GM12878 (cell line): ENCODE measurements at regions not wholly inside any gene's neighbourhood (a gene's known extent, or its start where the extent isn't known, plus 50 kb on each side); places are given as distances from the start of the nearest gene placed in this dataset.

ENCODE experiments used
- ATAC-seq: fragments of 200-7000 bp; cut with Tn5 transposase; 3 replicates; pipeline ENCODE4 v1.9.1; 2020; ENCODE audit warnings: mild to moderate bottlenecking, moderate library complexity
- BruUV-seq: library from RNA; stranded (reverse); fragments of 400-500 nt; replicated peaks from 2 replicates; lab custom pipeline; 2021; lab: Mats Ljungman, UMichigan
- CTCF ChIA-PET: fragments of 300-600 bp; sonication (Branson Sonifier 250); formaldehyde crosslinking; extraction: SDS; loops from one replicate; lab custom pipeline; 2021; ENCODE audit warnings: inconsistent platforms; lab: Yijun Ruan, JAX
- POLR2A ChIA-PET: fragments of 350-600 bp; formaldehyde crosslinking; extraction: SDS; loops from one replicate; lab custom pipeline; 2021; ENCODE audit warnings: inconsistent platforms; lab: Charles Lee
- RAD21 ChIA-PET: fragments of 300-600 bp; sonication (Branson Sonifier 250); formaldehyde crosslinking; loops from one replicate; lab custom pipeline; 2023; ENCODE audit warnings: antibody characterized with exemption; ENCODE audit not compliant: unreplicated experiment; lab: Charles Lee
- SMC1A ChIA-PET: fragments of 300-600 bp; sonication (Branson Sonifier 250); formaldehyde crosslinking; loops from one replicate; lab custom pipeline; 2023; ENCODE audit not compliant: unreplicated experiment, uncharacterized antibody; lab: Charles Lee
- DNase-seq: peaks from one replicate; pipeline ENCODE4 v3.0.0-alpha.2; 2011; ENCODE audit warnings: low read depth, low spot score
- FAIRE-seq: peaks from 3 replicates; lab custom pipeline; 2011; peaks lifted over from hg19 to GRCh38; lab: Jason Lieb, UNC
- H2AFZ ChIP-seq: 2 replicates; pipeline ENCODE4 v1.6.0; 2011; ENCODE audit warnings: low read depth, low read length, control low read depth; ENCODE audit not compliant: control insufficient read depth
- H3K27ac ChIP-seq: 2 replicates; pipeline ENCODE4 v1.5.1; 2011; ENCODE audit warnings: control low read depth; ENCODE audit not compliant: control insufficient read depth, insufficient read depth
- H3K27me3 ChIP-seq, 2 experiments: replicated peaks in 1 of 2; 2 replicates each; pipeline versions ENCODE4 v1.6.0 to v1.6.1; 2011; ENCODE audit warnings: low read length in 1 of 2; ENCODE audit not compliant: control insufficient read depth in 2 of 2, insufficient read depth in 2 of 2
- H3K36me3 ChIP-seq, 2 experiments: 2 replicates each; pipeline ENCODE4 v1.5.1; 2011; ENCODE audit warnings: low read length in 1 of 2; ENCODE audit not compliant: control insufficient read depth in 2 of 2, insufficient read depth in 2 of 2
- H3K4me1 ChIP-seq: 2 replicates; pipeline ENCODE4 v1.6.1; 2011; ENCODE audit warnings: mild to moderate bottlenecking, low read length, moderate library complexity, mixed read lengths; ENCODE audit not compliant: control insufficient read depth, insufficient read depth
- H3K4me2 ChIP-seq: 2 replicates; pipeline ENCODE4 v1.6.0; 2011; ENCODE audit warnings: control low read depth; ENCODE audit not compliant: control insufficient read depth, insufficient read depth
- H3K4me3 ChIP-seq: fragments of 200-600 bp; sonication (generic); 2 replicates; pipeline ENCODE4 v1.5.1; 2016
- H3K79me2 ChIP-seq: 2 replicates; pipeline ENCODE4 v1.6.0; 2011; ENCODE audit warnings: low read length; ENCODE audit not compliant: control insufficient read depth, insufficient read depth
- H3K9ac ChIP-seq: 2 replicates; pipeline ENCODE4 v1.8.0; 2011; ENCODE audit warnings: low read length, control low read depth, mixed read lengths; ENCODE audit not compliant: control insufficient read depth, insufficient read depth
- H3K9me3 ChIP-seq: replicated peaks from 3 replicates; pipeline ENCODE4 v1.5.1; 2011; ENCODE audit warnings: mild to moderate bottlenecking, low read length; ENCODE audit not compliant: control insufficient read depth, insufficient read depth
- H4K20me1 ChIP-seq: 2 replicates; pipeline ENCODE4 v1.6.0; 2011; ENCODE audit not compliant: control insufficient read depth, insufficient read depth
- BCL11A ChIP-seq: IDR thresholded peaks from 2 replicates; pipeline ENCODE4 v1.6.1; 2011; ENCODE audit warnings: low read depth, low read length
- DPF2 ChIP-seq: fragments of 450-650 bp; IDR thresholded peaks from 2 replicates; pipeline ENCODE4 v1.6.1; 2017; ENCODE audit warnings: mild to moderate bottlenecking
- FOS ChIP-seq: IDR thresholded peaks from 3 replicates; pipeline ENCODE4 v1.6.1; 2011; ENCODE audit warnings: borderline replicate concordance; ENCODE audit not compliant: insufficient read length; ENCODE audit errors: extremely low read depth
- IRF4 ChIP-seq: IDR thresholded peaks from 2 replicates; pipeline ENCODE4 v1.6.1; 2011; ENCODE audit warnings: low read depth, low read length
- KDM1A ChIP-seq: fragments of 200-600 bp; sonication (generic); IDR thresholded peaks from 2 replicates; pipeline ENCODE4 v1.6.1; 2016; ENCODE audit warnings: borderline replicate concordance
- MXI1 ChIP-seq: fragments of 150-350 bp; IDR thresholded peaks from 2 replicates; pipeline ENCODE4 v1.6.1; 2011; ENCODE audit warnings: low read depth, mild to moderate bottlenecking, inconsistent platforms, low read length, improper control_type of control experiment
- MYC ChIP-seq: IDR thresholded peaks from 2 replicates; pipeline ENCODE4 v1.6.1; 2011; ENCODE audit warnings: mild to moderate bottlenecking, low read length, moderate library complexity, inconsistent platforms; ENCODE audit not compliant: insufficient read depth, insufficient replicate concordance, insufficient read length, severe bottlenecking
- NBN ChIP-seq: fragments of 450-650 bp; IDR thresholded peaks from 2 replicates; pipeline ENCODE4 v1.6.1; 2016
- NRF1 ChIP-seq: conservative IDR thresholded peaks from 2 replicates; pipeline ENCODE4 v1.6.1; 2011; ENCODE audit warnings: mild to moderate bottlenecking, low read depth, low read length, improper control_type of control experiment
- POLR2AphosphoS5 ChIP-seq: IDR thresholded peaks from 2 replicates; pipeline ENCODE4 v1.6.1; 2011; ENCODE audit warnings: mild to moderate bottlenecking, low read length, inconsistent platforms
- RCOR1 ChIP-seq: conservative IDR thresholded peaks from 2 replicates; pipeline ENCODE4 v1.6.1; 2012; ENCODE audit warnings: low read depth, low read length, improper control_type of control experiment
- SUZ12 ChIP-seq: fragments of 200-600 bp; sonication (generic); IDR thresholded peaks from one replicate; pipeline ENCODE4 v1.6.1; 2018; ENCODE audit warnings: antibody characterized with exemption, mild to moderate bottlenecking; ENCODE audit not compliant: unreplicated experiment
- ZNF217 ChIP-seq: fragments of 450-650 bp; IDR thresholded peaks from 2 replicates; pipeline ENCODE4 v1.6.1; 2017; ENCODE audit warnings: antibody characterized with exemption, mild to moderate bottlenecking
- ZNF384 ChIP-seq: IDR thresholded peaks from 2 replicates; pipeline ENCODE4 v1.6.1; 2012; ENCODE audit warnings: low read depth, mild to moderate bottlenecking, low read length, improper control_type of control experiment, borderline replicate concordance
- ZZZ3 ChIP-seq: IDR thresholded peaks from 2 replicates; pipeline ENCODE4 v1.6.1; 2011; ENCODE audit warnings: low read depth; ENCODE audit not compliant: control insufficient read depth, insufficient read length
- WGBS: methylation state at CpG from one replicate; pipeline ENCODE4 v1.1.6; 2016; ENCODE audit warnings: low lambda C conversion rate; ENCODE audit not compliant: insufficient replicate concordance, insufficient coverage; ENCODE audit errors: missing lambda C conversion rate; 5-methylcytosine and 5-hydroxymethylcytosine counted together
- in situ Hi-C: fragments of 300-500 bp; cut with MboI; formaldehyde crosslinking; loops from 9 replicates; pipeline ENCODE4 v1.14.3; 2018; ENCODE audit warnings: mixed read lengths
- intact Hi-C: fragments of 100-400 bp; cut with micrococcal nuclease; formaldehyde crosslinking; loops from one replicate; pipeline ENCODE4 v1.14.2; 2022; ENCODE audit not compliant: unreplicated experiment
- TF ChIP-seq, protein P1 (sequence below): IDR thresholded peaks from 2 replicates; pipeline ENCODE4 v1.6.1; 2011; ENCODE audit warnings: low read depth, low read length, improper control_type of control experiment, borderline replicate concordance
- TF ChIP-seq, protein P2 (sequence below): IDR thresholded peaks from 2 replicates; pipeline ENCODE4 v1.6.1; 2012; ENCODE audit warnings: low read length, inconsistent platforms
- TF ChIP-seq, protein P3 (sequence below): fragments of 450-650 bp; IDR thresholded peaks from 2 replicates; pipeline ENCODE4 v1.6.1; 2017; ENCODE audit warnings: mild to moderate bottlenecking, low read depth, inconsistent platforms; ENCODE audit not compliant: poor library complexity, severe bottlenecking
- TF ChIP-seq, protein P4 (sequence below): IDR thresholded peaks from 2 replicates; pipeline ENCODE4 v1.6.1; 2011; ENCODE audit warnings: low read depth, mild to moderate bottlenecking, low read length, moderate library complexity, borderline replicate concordance; ENCODE audit errors: extremely low read depth

DNA sequence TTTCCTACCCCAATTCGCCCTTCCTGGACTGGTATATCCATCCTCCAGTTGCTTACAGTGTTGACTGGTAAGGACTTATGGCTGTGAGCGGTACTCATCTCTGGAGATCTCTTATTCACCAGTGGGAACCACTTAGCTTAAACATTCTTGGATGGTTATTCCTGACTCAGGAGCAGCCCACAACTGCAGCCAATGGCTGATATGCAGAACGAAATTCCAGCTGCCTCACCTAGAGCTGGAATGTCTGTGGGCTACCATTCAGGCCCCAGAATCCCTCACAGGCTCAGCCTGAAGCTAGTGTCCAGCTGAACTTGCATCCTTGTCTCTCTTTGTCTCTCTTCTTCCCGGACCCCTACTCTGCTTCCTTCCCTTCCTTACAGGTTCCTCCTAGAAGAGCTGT is 138.9 kb upstream of the SMIM31 start:
- SMC1A ChIA-PET = interaction anchor here (0.8 to 1.2 kb wide), 2 partner anchors 14 to 124 kb away, joined by 3 to 4 read pairs; no protein-coding TSS in a partner anchor
- Histone ChIP-seq H3K4me1 (no peaks in the 10 kb centered on the region), H3K4me2 (no peak overlapping the region), H3K36me3 (no peaks in the 10 kb centered on the region), H3K9ac (no peak overlapping the region), H3K27me3 (no peaks in the 10 kb centered on the region), H3K79me2 (no peaks in the 10 kb centered on the region), H3K27ac (no peak overlapping the region), H3K4me3 (no peak overlapping the region), H2AFZ (no peak overlapping the region), H3K9me3 (no peaks in the 10 kb centered on the region), H4K20me1 (no peaks in the 10 kb centered on the region)
- CTCF ChIA-PET = interaction anchor here (0.6 to 1.3 kb wide), 2 partner anchors 10 to 85 kb away, joined by 3 read pairs; no protein-coding TSS in a partner anchor
- ATAC-seq = no peak
- no peak for DNase-seq
- FAIRE-seq = no peak
- 14% methylated on average over 4 of the region's 4 CpGs for WGBS
- no peak for TF ChIP-seq IRF4
- TF ChIP-seq, protein P1, sequence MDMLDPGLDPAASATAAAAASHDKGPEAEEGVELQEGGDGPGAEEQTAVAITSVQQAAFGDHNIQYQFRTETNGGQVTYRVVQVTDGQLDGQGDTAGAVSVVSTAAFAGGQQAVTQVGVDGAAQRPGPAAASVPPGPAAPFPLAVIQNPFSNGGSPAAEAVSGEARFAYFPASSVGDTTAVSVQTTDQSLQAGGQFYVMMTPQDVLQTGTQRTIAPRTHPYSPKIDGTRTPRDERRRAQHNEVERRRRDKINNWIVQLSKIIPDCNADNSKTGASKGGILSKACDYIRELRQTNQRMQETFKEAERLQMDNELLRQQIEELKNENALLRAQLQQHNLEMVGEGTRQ = no peak
- no peak for TF ChIP-seq BCL11A
- no peak for TF ChIP-seq SUZ12
- no peak for TF ChIP-seq ZZZ3
- TF ChIP-seq, protein P2, sequence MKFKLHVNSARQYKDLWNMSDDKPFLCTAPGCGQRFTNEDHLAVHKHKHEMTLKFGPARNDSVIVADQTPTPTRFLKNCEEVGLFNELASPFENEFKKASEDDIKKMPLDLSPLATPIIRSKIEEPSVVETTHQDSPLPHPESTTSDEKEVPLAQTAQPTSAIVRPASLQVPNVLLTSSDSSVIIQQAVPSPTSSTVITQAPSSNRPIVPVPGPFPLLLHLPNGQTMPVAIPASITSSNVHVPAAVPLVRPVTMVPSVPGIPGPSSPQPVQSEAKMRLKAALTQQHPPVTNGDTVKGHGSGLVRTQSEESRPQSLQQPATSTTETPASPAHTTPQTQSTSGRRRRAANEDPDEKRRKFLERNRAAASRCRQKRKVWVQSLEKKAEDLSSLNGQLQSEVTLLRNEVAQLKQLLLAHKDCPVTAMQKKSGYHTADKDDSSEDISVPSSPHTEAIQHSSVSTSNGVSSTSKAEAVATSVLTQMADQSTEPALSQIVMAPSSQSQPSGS = no peak
- no peak for TF ChIP-seq MXI1
- no peak for TF ChIP-seq ZNF217
- no peak for TF ChIP-seq FOS
- TF ChIP-seq, protein P3, sequence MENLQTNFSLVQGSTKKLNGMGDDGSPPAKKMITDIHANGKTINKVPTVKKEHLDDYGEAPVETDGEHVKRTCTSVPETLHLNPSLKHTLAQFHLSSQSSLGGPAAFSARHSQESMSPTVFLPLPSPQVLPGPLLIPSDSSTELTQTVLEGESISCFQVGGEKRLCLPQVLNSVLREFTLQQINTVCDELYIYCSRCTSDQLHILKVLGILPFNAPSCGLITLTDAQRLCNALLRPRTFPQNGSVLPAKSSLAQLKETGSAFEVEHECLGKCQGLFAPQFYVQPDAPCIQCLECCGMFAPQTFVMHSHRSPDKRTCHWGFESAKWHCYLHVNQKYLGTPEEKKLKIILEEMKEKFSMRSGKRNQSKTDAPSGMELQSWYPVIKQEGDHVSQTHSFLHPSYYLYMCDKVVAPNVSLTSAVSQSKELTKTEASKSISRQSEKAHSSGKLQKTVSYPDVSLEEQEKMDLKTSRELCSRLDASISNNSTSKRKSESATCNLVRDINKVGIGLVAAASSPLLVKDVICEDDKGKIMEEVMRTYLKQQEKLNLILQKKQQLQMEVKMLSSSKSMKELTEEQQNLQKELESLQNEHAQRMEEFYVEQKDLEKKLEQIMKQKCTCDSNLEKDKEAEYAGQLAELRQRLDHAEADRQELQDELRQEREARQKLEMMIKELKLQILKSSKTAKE = no peak
- no peak for TF ChIP-seq MYC
- TF ChIP-seq, protein P4, sequence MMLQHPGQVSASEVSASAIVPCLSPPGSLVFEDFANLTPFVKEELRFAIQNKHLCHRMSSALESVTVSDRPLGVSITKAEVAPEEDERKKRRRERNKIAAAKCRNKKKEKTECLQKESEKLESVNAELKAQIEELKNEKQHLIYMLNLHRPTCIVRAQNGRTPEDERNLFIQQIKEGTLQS = no peak
- TF ChIP-seq KDM1A = no peak
- TF ChIP-seq NRF1 = no peak
- TF ChIP-seq ZNF384 = no peak
- no peak for TF ChIP-seq POLR2AphosphoS5
- no peak for TF ChIP-seq DPF2
- TF ChIP-seq RCOR1 = no peak
- TF ChIP-seq NBN = no peak
- intact Hi-C loops (no loop called here), in situ Hi-C loops (no loop called here)
- RAD21 ChIA-PET = no interaction called here
- BruUV-seq = no TSS peak
- POLR2A ChIA-PET = no interaction called here
